DMS114 treated with DMSO at 0.1 percent for 48 hours (cell line): ENCODE measurements at regions not wholly inside any gene's neighbourhood (a gene's known extent, or its start where the extent isn't known, plus 50 kb on each side); places are given as distances from the start of the nearest gene placed in this dataset.
"Not testable (repeated sequence)": the region's sequence is repeated elsewhere in the genome, so short reads cannot be mapped to it uniquely, and the experiment has no call there.

Experiments used
- DNase-seq: peaks from one replicate; lab custom pipeline; 2025; ENCODE audit not compliant: unreplicated experiment; lab: John Stamatoyannopoulos, UW

- DNase-seq: not testable (repeated sequence)
These were observed 340.7 kb upstream of the FLRT2 start for GRCh38 chr14:85189253-85189652.

- DNase-seq: no peak
These were observed 339.7 kb upstream of the FLRT2 start for GRCh38 chr14:85190251-85190650.

- no peak for DNase-seq
These were observed 338.0 kb upstream of the FLRT2 start for GRCh38 chr14:85191986-85192385.

- no peak for DNase-seq
These were observed 334.0 kb upstream of the FLRT2 start for GRCh38 chr14:85195872-85196477.

GRCh38 chr14:85198001-85198400, 331.9 kb upstream of the FLRT2 start:
- DNase-seq: no peak

GRCh38 chr14:85205875-85206274, 324.1 kb upstream of the FLRT2 start:
- no peak for DNase-seq

GRCh38 chr14:85214471-85214870, 315.5 kb upstream of the FLRT2 start:
- DNase-seq: no peak

- DNase-seq: no peak
These were observed 312.5 kb upstream of the FLRT2 start for GRCh38 chr14:85217412-85217811.

GRCh38 chr14:85218982-85219381, 311.0 kb upstream of the FLRT2 start:
- no peak for DNase-seq

GRCh38 chr14:85221832-85222231, 308.1 kb upstream of the FLRT2 start:
- DNase-seq: no peak

- no peak for DNase-seq
These were observed 307.6 kb upstream of the FLRT2 start for GRCh38 chr14:85222341-85222740.

GRCh38 chr14:85223667-85224066, 306.3 kb upstream of the FLRT2 start:
- DNase-seq: no peak

GRCh38 chr14:85224241-85224640, 305.7 kb upstream of the FLRT2 start:
- no peak for DNase-seq

GRCh38 chr14:85233756-85234155, 296.2 kb upstream of the FLRT2 start:
- no peak for DNase-seq

GRCh38 chr14:85234156-85235025, 295.6 kb upstream of the FLRT2 start:
- DNase-seq: no peak

GRCh38 chr14:85235868-85236267, 294.1 kb upstream of the FLRT2 start:
- no peak for DNase-seq

- DNase-seq: no peak
These were observed 293.6 kb upstream of the FLRT2 start for GRCh38 chr14:85236296-85236695.

GRCh38 chr14:85239791-85240190, 290.2 kb upstream of the FLRT2 start:
- DNase-seq: no peak

GRCh38 chr14:85241022-85241855, 288.7 kb upstream of the FLRT2 start:
- DNase-seq: no peak

GRCh38 chr14:85242666-85243065, 287.3 kb upstream of the FLRT2 start:
- no peak for DNase-seq

GRCh38 chr14:85243321-85243720, 286.6 kb upstream of the FLRT2 start:
- DNase-seq: no peak

- no peak for DNase-seq
These were observed 282.9 kb upstream of the FLRT2 start for GRCh38 chr14:85247071-85247470.
